ENCODE measurements at regions not wholly inside any gene's neighbourhood (a gene's known extent, or its start where the extent isn't known, plus 50 kb on each side); places are given as distances from the start of the nearest gene placed in this dataset.

GRCh38 chr3:188088948-188089685 is 64.8 kb upstream of the LPP start:
- no peak for DNase-seq (ENCODE audit: low read depth in 1 of 2, low spot score in 1 of 2)

GRCh38 chr3:188090620-188091309 is 63.2 kb upstream of the LPP start:
- no peak for DNase-seq (ENCODE audit: low read depth in 1 of 2, low spot score in 1 of 2)

GRCh38 chr3:188091746-188092145 is 62.2 kb upstream of the LPP start:
- no peak for DNase-seq (ENCODE audit: low read depth in 1 of 2, low spot score in 1 of 2)

- peak in 1 of 2 donors; percentile 54 for DNase-seq (ENCODE audit: low read depth in 1 of 2, low spot score in 1 of 2)
These were observed 61.3 kb upstream of the LPP start for GRCh38 chr3:188092648-188093047.

- no peak for DNase-seq (ENCODE audit: low read depth in 1 of 2, low spot score in 1 of 2)
These were observed 58.5 kb upstream of the LPP start for GRCh38 chr3:188095431-188095830.

GRCh38 chr3:188097791-188098190 is 56.2 kb upstream of the LPP start:
- no peak for DNase-seq (ENCODE audit: low read depth in 1 of 2, low spot score in 1 of 2)

GRCh38 chr3:188099907-188100306 is 54.0 kb upstream of the LPP start:
- DNase-seq (ENCODE audit: low read depth in 1 of 2, low spot score in 1 of 2) = no peak

- DNase-seq (ENCODE audit: low read depth in 1 of 2, low spot score in 1 of 2) = no peak
These were observed 51.0 kb upstream of the LPP start for GRCh38 chr3:188102861-188103547.

GRCh38 chr3:188104050-188104449 is 49.9 kb upstream of the LPP start:
- no peak for DNase-seq (ENCODE audit: low read depth in 1 of 2, low spot score in 1 of 2)

All from activated CD4-positive, alpha-beta T cell treated with anti-CD3 and anti-CD28 coated beads, Interleukin-2, amount 50 U/mL, for 24 hours (primary cell).